ENCODE measurements at regions not wholly inside any gene's neighbourhood (a gene's known extent, or its start where the extent isn't known, plus 50 kb on each side); places are given as distances from the start of the nearest gene placed in this dataset.

- Histone ChIP-seq H2AFZ (no peak overlapping the region), H3K9me3 (ENCODE audit: low read depth) (no peaks in the 10 kb centered on the region), H3K36me3 (replicated peaks; ENCODE audit: insufficient read depth, low read depth) (no peaks in the 10 kb centered on the region), H3K4me2 (peak overlapping the region; percentile 55), H3K9me2 (replicated peaks; ENCODE audit: insufficient read depth) (no peaks in the 10 kb centered on the region), H4K20me1 (ENCODE audit: insufficient read depth, poor library complexity, severe bottlenecking) (no peaks in the 10 kb centered on the region), H3K27me3 (no peaks in the 10 kb centered on the region), H3K4me1 (ENCODE audit: insufficient read depth) (peaks cover 20% of the 10 kb centered on the region), H3K27ac (peak overlapping the region; percentile 62), H3K79me2 (no peaks in the 10 kb centered on the region), H3K4me3 (no peak overlapping the region)
- DNase-seq (ENCODE audit: low spot score) = peak; percentile 26
- TF ChIP-seq CTCF (IDR thresholded peaks at IDR 0.05; ENCODE audit: poor library complexity) (no peak), EZH2 (IDR thresholded peaks at IDR 0.05; ENCODE audit: borderline replicate concordance) (no peak), EZH2phosphoT487 (IDR thresholded peaks at IDR 0.05; ENCODE audit: low read depth, severe bottlenecking, unreplicated experiment) (no peak)
- 22% methylated on average over 3 of the region's 3 CpGs for WGBS (ENCODE audit: low lambda C conversion rate, missing lambda C conversion rate)
Observed at GRCh38 chr6:106773522-106773921, 144.1 kb downstream of the QRSL1 start.

- Histone ChIP-seq H3K27ac (peak overlapping the region; percentile 62), H3K4me1 (ENCODE audit: insufficient read depth) (peaks cover 20% of the 10 kb centered on the region), H3K4me2 (peak overlapping the region; percentile 55), H3K9me3 (ENCODE audit: low read depth) (no peaks in the 10 kb centered on the region), H2AFZ (no peak overlapping the region), H3K4me3 (no peak overlapping the region), H3K9me2 (replicated peaks; ENCODE audit: insufficient read depth) (no peaks in the 10 kb centered on the region), H3K36me3 (replicated peaks; ENCODE audit: insufficient read depth, low read depth) (no peaks in the 10 kb centered on the region), H3K27me3 (no peaks in the 10 kb centered on the region), H3K79me2 (no peaks in the 10 kb centered on the region), H4K20me1 (ENCODE audit: insufficient read depth, poor library complexity, severe bottlenecking) (no peaks in the 10 kb centered on the region)
- TF ChIP-seq CTCF (IDR thresholded peaks at IDR 0.05; ENCODE audit: poor library complexity) (no peak), EZH2phosphoT487 (IDR thresholded peaks at IDR 0.05; ENCODE audit: low read depth, severe bottlenecking, unreplicated experiment) (no peak), EZH2 (IDR thresholded peaks at IDR 0.05; ENCODE audit: borderline replicate concordance) (no peak)
- 82% methylated on average over 7 of the region's 7 CpGs for WGBS (ENCODE audit: low lambda C conversion rate, missing lambda C conversion rate)
- no peak for DNase-seq (ENCODE audit: low spot score)
Observed at GRCh38 chr6:106772270-106773142, 143.1 kb downstream of the QRSL1 start.

GRCh38 chr6:106771822-106772221, 142.4 kb downstream of the QRSL1 start:
- TF ChIP-seq CTCF (IDR thresholded peaks at IDR 0.05; ENCODE audit: poor library complexity) = no peak
- no peak for TF ChIP-seq EZH2 (IDR thresholded peaks at IDR 0.05; ENCODE audit: borderline replicate concordance)
- TF ChIP-seq EZH2phosphoT487 (IDR thresholded peaks at IDR 0.05; ENCODE audit: low read depth, severe bottlenecking, unreplicated experiment) = no peak
- H3K4me2 ChIP-seq = no peak overlapping the region
- 98% methylated on average over 4 of the region's 4 CpGs for WGBS (ENCODE audit: low lambda C conversion rate, missing lambda C conversion rate)
- no peaks in the 10 kb centered on the region for H3K9me3 ChIP-seq (ENCODE audit: low read depth)
- H3K36me3 ChIP-seq (replicated peaks; ENCODE audit: insufficient read depth, low read depth) = no peaks in the 10 kb centered on the region
- H4K20me1 ChIP-seq (ENCODE audit: insufficient read depth, poor library complexity, severe bottlenecking) = no peaks in the 10 kb centered on the region
- H3K27me3 ChIP-seq = no peaks in the 10 kb centered on the region
- H3K27ac ChIP-seq = no peak overlapping the region
- H2AFZ ChIP-seq = no peak overlapping the region
- H3K4me3 ChIP-seq = no peak overlapping the region
- DNase-seq (ENCODE audit: low spot score) = no peak
- H3K79me2 ChIP-seq = no peaks in the 10 kb centered on the region
- no peaks in the 10 kb centered on the region for H3K9me2 ChIP-seq (replicated peaks; ENCODE audit: insufficient read depth)
- peaks cover 20% of the 10 kb centered on the region for H3K4me1 ChIP-seq (ENCODE audit: insufficient read depth)
